COLO829 (cell line): ENCODE measurements at regions not wholly inside any gene's neighbourhood (a gene's known extent, or its start where the extent isn't known, plus 50 kb on each side); places are given as distances from the start of the nearest gene placed in this dataset.

Experiments
- DNase-seq: peaks from one replicate; pipeline ENCODE4 v3.0.0; 2012; ENCODE audit warnings: low spot score

GRCh38 chr3:101172516-101172915 is 147.9 kb downstream of the IMPG2 start:
- no peak for DNase-seq

DNA sequence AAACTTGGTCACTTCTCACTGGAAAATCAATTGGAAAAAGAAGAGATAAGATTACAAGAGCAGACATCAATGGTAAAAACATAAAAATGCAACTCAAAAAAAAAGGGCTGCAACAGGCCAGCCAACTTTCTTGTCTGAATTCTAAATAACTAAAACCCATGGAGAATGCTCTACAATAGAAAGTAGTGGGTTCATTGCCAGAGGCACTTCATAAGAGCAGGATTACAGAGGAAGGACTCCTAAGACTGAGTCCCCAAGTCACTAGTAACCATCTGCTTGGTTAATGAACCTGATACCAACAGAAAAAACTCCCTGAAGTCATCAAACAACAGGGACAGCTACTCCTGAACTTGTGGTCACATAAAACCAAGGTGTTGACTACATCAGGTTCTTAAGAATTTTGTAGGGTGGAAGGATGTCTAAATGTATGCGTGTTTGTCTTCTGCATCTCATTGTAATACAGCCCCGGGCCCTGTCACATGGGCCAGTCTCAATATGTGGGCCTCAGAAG is 148.6 kb downstream of the IMPG2 start:
- no peak for DNase-seq

- DNase-seq: no peak
These were observed 149.4 kb downstream of the IMPG2 start for GRCh38 chr3:101170806-101171558.

- no peak for DNase-seq
These were observed 150.2 kb downstream of the IMPG2 start for GRCh38 chr3:101170062-101170771.

DNA sequence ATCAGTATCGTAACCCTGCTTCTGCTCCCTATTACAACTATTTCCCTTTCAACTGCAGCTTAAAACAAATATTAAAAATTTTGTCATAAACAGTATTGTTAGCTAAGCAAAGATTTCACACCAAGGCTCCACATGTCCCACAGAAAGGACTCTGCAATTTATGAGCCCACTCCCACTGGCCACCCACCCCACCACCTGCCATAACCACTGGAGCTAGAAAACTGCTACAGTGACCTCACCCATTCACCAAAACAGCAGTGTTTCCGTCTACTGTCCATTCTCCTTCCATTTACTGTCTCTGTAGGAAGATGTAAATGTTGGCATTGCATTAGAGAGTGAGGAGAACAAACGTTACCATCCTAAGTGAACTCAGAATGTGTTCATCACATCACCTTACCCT is 150.9 kb downstream of the IMPG2 start:
- no peak for DNase-seq

DNA sequence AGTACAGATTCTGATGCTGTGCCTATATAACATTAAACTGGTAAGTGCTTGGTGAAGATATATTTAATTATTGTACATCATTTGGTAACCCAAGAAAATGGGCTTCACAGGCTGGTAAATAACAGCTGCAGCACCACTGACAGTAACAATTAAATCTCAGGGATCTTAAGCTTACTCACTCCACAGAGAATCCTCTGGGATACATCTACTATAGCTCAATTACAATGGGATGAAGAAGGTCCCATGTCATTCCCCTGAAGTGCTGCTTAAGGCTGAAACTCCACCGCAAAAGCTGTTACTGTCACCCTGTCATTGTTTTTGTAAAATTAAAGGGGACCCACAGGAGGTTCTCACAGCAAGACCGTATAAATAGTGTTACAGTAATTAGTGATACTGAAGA is 153.0 kb downstream of the IMPG2 start:
- DNase-seq: no peak

DNA sequence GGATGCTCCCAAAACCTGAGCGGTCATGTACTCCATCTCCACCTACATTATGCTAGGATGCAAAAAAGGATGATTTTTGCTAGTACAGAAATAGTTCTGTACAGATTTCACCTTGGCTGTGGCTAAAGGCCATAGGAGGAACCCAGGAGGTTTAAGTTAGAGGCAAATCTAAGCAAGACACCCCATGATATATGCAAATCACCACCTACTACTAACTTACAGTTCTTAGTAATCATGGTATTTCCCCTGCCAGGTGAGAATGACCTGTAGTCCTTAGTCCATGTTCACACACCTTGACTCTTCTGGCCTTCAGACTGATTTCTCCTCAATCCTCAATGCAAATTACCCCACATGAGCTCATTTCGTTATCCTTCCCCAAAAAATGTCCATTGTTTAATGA is 154.2 kb downstream of the IMPG2 start:
- DNase-seq: no peak

DNA sequence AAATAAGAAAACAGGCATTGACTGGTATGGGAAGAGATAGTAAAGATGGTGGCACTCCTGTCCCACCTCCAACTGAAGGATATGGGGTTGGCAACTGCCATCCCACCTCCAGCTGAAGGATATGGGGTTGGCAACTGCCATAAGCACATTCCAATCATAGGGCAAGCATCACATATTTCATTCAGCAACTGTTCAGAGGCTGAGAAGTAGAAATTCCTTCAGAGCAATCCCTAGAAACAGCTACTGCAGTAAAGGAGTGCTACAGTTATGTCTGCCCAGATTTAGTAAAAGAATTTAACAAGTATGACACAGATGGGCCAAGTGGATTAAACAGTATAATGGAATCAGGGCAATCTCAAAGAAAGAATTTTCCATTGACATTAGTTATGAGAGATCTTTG is 156.8 kb downstream of the IMPG2 start:
- no peak for DNase-seq

DNA sequence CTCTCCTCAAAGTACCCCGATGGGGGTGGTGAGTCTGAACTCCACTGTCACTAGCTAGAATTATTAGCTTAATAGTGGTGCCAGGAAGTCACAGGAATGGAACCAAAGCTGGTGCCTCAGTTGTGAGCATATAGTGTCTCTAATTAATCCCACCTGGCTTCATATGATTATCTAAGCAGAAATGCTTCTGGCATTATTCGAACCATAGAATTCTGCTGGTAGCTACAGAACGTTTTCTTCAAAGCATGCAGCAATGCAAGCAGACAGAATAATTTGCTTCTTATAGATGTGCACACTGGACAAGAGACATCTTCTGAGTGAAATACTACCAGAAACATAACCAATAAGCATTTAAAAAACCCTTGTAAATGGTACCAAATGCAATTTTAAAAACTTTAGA is 160.9 kb downstream of the IMPG2 start:
- no peak for DNase-seq

- DNase-seq: no peak
These were observed 162.0 kb downstream of the IMPG2 start for GRCh38 chr3:101158374-101158773.

DNA sequence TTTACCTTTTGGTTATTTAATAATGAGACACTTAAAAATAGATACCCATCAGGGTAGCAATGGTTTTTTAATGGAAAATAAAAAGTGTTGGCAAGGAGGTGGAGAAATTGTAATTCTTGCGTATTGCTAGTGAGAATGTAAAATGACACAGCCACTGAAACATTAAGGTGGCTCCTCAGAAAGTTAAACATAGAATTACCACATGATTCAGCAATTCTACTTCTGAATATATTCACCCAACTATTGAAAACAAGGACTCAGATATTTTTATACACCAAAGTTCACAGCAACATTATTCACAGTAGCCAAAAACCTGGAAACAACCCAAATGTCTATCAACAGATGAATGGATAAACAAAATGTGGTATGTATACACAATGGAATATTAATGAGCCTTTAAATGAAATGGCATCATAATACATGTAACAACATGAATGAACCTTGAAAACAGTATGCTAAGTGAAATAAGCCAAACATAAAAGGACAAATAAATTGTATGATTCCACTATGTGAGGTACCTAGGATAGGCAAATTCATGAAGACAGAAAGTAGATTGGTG is 163.5 kb downstream of the IMPG2 start:
- DNase-seq: no peak

GRCh38 chr3:101155825-101156224 is 162.6 kb upstream of the ABI3BP start:
- no peak for DNase-seq

DNA sequence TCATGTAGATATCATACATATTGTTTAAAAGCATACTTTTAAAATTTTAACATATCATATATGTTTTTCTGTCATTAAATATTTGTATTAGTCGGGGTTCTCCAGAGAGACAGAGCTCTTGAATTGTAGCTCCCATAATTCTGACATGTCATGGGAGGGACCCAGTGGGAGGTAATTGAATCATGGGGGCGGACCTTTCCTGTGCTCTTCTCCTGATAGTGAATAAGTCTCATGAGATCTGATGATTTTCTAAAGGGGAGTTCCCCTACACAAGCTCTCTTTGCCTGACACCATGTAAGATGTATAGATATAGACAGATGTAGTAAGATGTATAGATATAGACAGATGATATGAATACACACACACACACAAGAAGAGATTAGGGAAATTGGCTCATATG is 161.2 kb upstream of the ABI3BP start:
- DNase-seq: no peak

GRCh38 chr3:101151286-101151913 is 158.2 kb upstream of the ABI3BP start:
- no peak for DNase-seq

- DNase-seq: no peak
These were observed 157.3 kb upstream of the ABI3BP start for GRCh38 chr3:101150504-101150903.

DNA sequence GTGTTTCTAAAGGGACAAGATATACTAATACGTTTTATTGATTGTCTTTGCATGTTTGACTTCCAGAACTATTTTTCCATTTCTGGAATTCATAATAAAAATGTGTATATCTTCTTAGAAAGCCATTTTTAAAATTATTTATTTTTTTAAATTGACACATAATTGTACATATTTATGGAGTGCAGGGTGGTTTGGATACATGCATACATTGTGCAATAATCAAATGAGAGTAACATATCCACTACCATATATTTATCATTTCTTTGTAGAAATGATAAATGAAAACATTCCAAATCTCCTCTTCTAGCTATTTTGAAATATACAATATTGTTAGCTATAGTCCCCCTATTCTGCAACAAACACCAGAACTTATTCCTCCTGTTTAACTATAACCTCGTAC is 156.5 kb upstream of the ABI3BP start:
- no peak for DNase-seq

DNA sequence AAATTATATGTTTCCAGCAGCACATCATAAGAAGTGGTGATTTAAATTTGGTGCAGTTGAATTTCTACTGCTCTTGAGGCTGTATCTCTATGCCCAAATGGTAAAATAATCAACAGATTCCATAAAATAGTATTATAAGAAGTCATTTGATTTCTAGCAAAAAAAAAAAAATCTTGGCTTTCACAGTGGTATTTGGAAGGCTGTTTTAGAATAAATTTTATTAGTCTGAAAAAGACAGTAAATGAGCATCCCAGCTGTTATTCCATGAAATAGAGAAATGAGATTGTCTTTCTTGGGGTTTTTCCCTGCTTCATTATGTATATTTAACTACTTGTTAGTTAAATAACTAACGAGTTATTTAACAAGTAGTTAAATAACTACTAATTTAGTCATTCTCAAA is 156.0 kb upstream of the ABI3BP start:
- DNase-seq: no peak

GRCh38 chr3:101148001-101148400 is 154.8 kb upstream of the ABI3BP start:
- no peak for DNase-seq

GRCh38 chr3:101146946-101147345 is 153.7 kb upstream of the ABI3BP start:
- no peak for DNase-seq

GRCh38 chr3:101144105-101144504 is 150.9 kb upstream of the ABI3BP start:
- DNase-seq: no peak

- DNase-seq: no peak
These were observed 149.8 kb upstream of the ABI3BP start for GRCh38 chr3:101143012-101143411.

- DNase-seq: no peak
These were observed 148.9 kb upstream of the ABI3BP start for GRCh38 chr3:101142160-101142559.

GRCh38 chr3:101141135-101141534 is 147.9 kb upstream of the ABI3BP start:
- DNase-seq: no peak
